ENCODE measurements at regions not wholly inside any gene's neighbourhood (a gene's known extent, or its start where the extent isn't known, plus 50 kb on each side); places are given as distances from the start of the nearest gene placed in this dataset.

GRCh38 chr16:61313931-61314330 is 722.3 kb downstream of the CDH8 start:
- no peak for DNase-seq

- no peak for DNase-seq
These were observed 726.9 kb downstream of the CDH8 start for GRCh38 chr16:61309386-61309785.

DNA sequence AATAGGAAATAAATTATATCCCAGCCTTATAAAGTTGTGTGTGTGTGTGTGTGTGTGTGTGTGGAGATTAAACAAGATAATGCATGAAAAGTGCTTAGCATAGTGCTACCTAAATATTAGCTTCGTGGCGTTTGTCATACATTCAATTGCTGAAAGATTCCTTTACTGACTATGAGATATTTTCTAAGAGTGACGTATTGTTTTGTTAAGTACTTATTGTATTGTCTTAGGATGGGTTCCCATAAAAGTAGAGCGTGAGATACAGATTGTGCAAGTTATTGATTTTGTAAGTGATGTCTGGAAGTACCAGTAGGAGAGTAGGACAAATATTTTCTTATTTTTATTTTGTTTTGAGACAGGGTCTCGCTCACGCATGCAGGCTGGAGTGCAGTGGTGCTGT is 730.0 kb downstream of the CDH8 start:
- DNase-seq = no peak

- DNase-seq = no peak
These were observed 739.4 kb downstream of the CDH8 start for GRCh38 chr16:61296814-61297213.

DNA sequence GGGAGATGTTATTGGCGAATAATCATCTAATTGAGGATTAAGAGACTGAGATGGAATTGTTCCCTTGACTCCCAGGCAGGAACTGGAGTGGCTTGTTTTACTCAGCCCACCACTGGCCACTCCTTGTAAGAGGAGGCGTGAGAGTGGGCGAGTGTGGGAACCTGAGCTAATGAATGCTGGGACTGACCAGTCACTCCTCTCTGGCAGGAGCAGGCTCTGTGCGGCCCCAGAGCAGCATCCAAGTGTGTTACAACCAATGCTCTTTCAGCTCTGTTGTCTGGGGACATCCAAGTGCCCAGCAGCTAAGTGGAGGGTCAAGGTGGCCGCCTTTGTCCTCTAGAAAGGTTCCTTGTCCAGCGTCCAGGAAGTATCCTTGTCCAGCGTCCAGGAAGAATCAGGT is 739.9 kb downstream of the CDH8 start:
- no peak for DNase-seq

DNA sequence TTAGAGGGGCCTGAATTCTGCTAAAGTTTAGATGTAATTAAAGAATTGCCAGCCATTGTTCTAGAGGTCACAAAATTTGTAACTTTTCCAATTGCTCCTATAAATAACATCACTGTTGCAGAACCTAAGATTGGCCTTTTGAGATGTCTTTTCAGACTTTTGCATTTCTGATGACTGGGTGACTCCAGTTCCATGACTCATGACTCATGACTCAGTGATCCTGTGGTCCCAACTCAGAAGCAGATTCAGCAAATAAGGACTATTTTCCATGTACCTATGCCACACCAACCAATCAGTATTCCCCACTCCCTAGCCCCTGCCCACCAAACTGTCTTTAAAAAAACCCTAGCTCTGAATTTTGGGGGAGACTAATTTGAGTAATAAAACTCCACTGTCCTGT is 740.9 kb downstream of the CDH8 start:
- DNase-seq = no peak

DNA sequence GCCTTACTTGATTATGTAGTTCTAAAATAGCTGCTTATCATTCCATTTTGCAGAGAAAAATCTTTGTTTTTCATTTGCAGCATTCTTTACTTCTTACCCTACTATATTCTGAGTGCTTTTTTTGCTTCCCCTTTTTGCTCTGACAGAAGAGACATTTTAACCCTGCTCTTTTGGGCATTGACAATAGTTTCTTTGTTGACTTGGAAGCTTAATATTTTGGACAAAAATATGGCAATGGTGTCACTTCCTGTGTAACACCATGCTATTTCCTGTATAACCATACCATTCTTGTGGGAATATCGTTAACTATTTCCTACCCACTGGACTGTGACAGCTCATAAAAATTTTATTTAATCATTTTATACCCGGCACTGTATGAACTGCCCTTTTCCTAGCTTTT is 747.1 kb downstream of the CDH8 start:
- no peak for DNase-seq

GRCh38 chr16:61277849-61278248 is 758.4 kb downstream of the CDH8 start:
- no peak for DNase-seq

GRCh38 chr16:61274211-61274610 is 762.0 kb downstream of the CDH8 start:
- no peak for DNase-seq

DNA sequence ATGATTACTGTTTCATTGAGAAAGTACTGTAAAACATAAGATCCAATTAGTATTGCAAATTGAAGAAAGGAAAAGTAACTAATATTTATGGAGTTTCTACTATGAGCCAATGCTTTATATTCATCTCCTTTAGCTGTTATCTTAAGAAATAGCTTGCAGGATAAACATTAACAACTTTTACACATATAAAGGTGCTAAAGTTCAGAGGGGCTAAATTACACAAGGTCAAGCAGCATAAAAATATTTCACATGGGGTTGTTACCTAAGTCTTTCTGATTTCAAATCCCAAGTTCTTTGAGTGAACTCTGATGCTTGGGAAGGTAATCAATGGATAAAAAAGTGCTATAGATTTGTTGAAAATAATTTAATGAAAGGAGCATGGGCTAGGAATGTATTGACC is 765.5 kb downstream of the CDH8 start:
- no peak for DNase-seq

DNA sequence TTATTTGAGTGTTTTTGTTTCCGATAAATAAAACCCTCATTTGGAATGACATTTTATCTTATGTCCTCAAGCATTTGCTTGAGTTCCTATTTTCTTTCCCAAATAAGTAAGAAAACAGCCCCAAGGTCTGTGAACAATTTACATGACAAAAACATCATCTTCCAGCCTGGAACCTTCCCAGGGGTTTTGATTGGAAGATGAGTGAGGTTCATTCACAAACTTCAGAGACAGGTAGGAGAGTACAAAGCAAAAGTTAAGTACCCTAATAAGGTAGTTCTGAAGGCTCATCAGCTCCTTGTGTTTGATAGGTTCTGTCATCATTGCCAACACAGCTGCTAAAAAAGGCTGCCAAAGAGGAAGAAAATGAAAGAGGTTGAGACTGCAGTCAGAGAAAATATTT is 772.8 kb downstream of the CDH8 start:
- no peak for DNase-seq

- no peak for DNase-seq
These were observed 774.9 kb downstream of the CDH8 start for GRCh38 chr16:61261315-61261714.

- no peak for DNase-seq
These were observed 789.6 kb downstream of the CDH8 start for GRCh38 chr16:61246592-61246991.

GRCh38 chr16:61243954-61244353 is 792.3 kb downstream of the CDH8 start:
- no peak for DNase-seq

DNA sequence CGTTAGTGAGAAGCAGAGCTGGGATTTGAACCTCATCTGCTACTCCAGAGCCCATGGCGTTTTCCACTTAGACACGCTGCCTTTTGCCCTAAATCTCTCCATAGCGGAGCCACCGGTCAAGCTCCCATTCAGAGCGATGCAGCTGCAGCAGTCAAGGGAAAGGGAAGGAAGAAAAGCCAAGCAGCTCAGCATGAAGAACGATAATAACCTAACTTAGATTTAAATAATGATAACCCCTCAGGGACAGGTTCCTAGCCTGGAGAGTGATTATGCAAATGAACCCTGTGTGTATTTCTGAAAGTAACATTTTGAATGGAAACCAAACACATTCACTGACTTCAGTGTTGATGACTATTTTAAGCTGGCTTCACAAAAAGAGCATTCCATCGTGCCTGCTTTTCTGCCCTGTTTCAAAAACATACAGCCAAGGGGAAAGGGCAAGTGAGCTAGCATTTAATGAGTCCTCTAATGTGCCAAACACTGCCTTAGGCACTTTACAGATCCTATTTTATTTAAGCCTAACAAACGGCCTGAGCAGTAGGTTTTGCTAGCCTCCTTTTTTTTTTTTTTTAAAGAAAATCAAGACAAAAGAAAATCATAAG is 798.3 kb downstream of the CDH8 start:
- no peak for DNase-seq

- DNase-seq = no peak
These were observed 802.5 kb downstream of the CDH8 start for GRCh38 chr16:61233713-61234112.

DNA sequence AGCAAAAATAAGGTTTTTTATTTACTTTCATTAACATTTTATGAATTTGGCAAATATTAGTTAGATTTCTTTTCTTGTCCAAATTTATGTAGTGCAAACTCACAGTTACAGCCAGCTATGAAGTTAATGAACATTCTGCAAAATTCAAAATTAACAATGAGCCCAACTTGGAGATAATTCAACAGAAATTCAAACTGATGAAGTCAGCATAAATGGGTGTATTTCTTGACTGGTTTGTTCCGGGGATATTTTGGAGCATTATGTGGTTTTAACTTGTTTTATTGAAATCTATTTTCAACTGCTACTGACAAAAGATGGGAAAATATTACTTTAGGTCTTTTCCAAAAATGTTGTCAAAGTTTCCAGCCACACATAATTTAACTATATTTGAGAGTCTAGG is 807.9 kb downstream of the CDH8 start:
- DNase-seq = no peak

GRCh38 chr16:61215605-61216004 is 820.6 kb downstream of the CDH8 start:
- DNase-seq = no peak

GRCh38 chr16:61214780-61215179 is 821.5 kb downstream of the CDH8 start:
- no peak for DNase-seq

GRCh38 chr16:61210076-61210475 is 826.2 kb downstream of the CDH8 start:
- no peak for DNase-seq

DNA sequence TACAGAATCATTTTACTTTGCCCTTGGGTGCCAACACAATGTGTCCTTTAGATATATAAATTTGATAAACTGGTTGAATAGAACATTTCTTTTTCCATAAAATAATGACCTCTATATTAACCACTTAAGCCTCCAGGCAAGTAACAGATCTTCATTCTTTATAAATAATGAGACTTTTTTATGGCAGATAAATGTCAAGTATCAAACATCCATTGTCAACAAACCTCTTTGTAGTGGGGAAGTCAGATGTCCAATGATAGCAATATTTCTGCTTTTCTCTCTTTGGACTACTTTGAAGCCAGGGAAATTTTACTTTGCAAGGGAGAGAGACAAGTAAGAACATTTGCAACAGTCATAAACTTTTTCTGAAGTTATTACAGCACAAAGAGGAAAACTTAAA is 841.2 kb downstream of the CDH8 start:
- DNase-seq = no peak

DNA sequence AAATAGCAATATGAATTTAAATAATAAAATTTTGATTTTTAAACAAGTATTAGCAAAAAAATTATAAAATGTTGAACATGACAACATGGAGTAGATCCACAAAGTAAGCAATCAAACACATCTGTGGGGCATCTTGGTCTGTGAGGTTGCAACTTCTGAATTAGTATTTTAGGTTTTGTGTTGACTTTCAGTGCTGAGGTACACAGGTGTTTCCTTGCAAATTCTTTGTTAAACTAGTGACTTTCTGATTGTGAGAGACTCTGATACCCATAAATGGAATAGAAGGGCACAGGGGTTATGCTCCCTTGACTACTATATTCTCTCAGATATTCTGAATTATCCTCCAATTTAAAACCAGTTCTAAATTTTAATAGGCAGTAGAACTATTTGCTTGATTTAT is 841.7 kb downstream of the CDH8 start:
- DNase-seq = no peak

DNA sequence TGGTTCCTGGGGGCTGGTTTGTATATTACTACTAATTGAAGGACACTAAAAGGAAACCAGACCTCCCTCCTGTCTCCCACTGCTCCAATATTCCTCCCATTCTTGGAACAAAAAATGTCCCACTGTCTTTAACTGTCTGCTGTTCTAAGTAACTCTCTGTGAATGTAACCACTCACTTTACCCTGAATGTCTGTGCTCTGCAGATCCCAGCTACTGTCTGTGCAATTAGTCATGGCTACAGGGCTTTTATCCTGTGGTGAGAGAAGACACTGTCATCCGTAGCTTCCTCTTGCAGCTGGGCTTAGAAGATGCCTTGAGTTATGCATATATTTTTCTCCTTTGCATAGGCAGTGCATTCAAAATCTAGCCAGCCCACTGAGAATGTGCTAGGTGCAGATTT is 853.8 kb downstream of the CDH8 start:
- DNase-seq = no peak

- no peak for DNase-seq
These were observed 854.3 kb downstream of the CDH8 start for GRCh38 chr16:61181982-61182381.

DNA sequence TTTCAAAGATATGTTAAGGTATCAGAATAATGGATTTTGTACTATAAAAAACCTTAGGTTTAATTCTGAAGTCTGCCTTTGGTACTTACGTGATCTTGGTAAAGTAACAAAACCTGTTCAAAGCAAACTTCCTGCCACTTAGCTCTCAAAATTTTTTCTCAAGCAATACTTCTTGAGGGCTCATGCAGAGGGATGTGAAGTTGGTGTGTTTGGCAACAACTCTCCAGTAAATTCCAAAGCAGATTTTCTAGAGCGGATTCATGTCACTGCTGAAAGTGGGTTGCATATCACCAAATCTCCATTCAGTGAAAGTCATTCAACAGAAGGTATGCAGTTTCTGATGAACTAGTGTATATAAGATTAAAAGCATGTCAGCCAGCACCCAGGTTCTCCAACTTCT is 856.7 kb downstream of the CDH8 start:
- no peak for DNase-seq

DNA sequence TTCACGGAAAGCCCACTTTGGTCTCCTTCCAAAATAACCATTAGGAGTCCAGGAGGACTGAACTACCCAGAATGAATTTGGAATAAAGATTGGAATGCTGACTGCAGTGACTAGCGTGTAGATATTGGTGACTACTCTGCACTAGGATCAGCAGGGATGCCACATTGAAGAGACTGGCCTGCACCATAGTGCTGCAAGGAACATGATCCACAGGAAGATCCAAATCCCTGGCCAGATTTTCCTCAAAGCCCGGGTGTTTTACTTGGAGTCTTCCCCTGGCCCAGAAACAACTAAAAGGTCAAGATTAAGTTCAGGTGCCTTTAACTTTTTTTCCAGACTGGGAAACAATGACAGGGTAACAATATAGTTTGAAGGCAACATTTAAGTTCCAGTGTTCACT is 870.4 kb downstream of the CDH8 start:
- DNase-seq = no peak

Data from NCI-H446 treated with DMSO at 0.1 percent for 48 hours (cell line).